H1 (cell line): ENCODE measurements at regions not wholly inside any gene's neighbourhood (a gene's known extent, or its start where the extent isn't known, plus 50 kb on each side); places are given as distances from the start of the nearest gene placed in this dataset.

Experiments
- CTCF ChIA-PET: fragments of 300-600 bp; sonication (Branson Sonifier 250); formaldehyde crosslinking; loops from one replicate; lab custom pipeline; 2021; ENCODE audit not compliant: partially characterized antibody; lab: Charles Lee
- POLR2A ChIA-PET: fragments of 300-600 bp; sonication (Branson Sonifier 250); formaldehyde crosslinking; loops from one replicate; lab custom pipeline; 2021; ENCODE audit warnings: inconsistent platforms; ENCODE audit not compliant: partially characterized antibody; lab: Charles Lee
- DNase-seq, 2 experiments: peaks; one replicate each; pipeline versions ENCODE4 v3.0.0 to v3.0.0-alpha.2; 2010 to 2022; ENCODE audit warnings: low spot score in 2 of 2, low read depth in 1 of 2, mixed read lengths in 1 of 2
- FAIRE-seq: peaks from 2 replicates; lab custom pipeline; 2011; peaks lifted over from hg19 to GRCh38; lab: Jason Lieb, UNC
- H2AFZ ChIP-seq: 2 replicates; pipeline ENCODE4 v1.8.1; 2012; ENCODE audit warnings: low read length, inconsistent platforms
- H2AK5ac ChIP-seq: 2 replicates; pipeline ENCODE4 v1.6.1; 2013; ENCODE audit warnings: low read depth, low read length
- H2BK120ac ChIP-seq: replicated peaks from 2 replicates; pipeline ENCODE3; 2013; ENCODE audit warnings: low read depth, low read length, inconsistent platforms
- H2BK12ac ChIP-seq: 2 replicates; pipeline ENCODE4 v1.6.1; 2013; ENCODE audit warnings: low read depth, low read length
- H2BK15ac ChIP-seq: 2 replicates; pipeline ENCODE4 v1.6.1; 2013; ENCODE audit warnings: low read length
- H2BK20ac ChIP-seq: 2 replicates; pipeline ENCODE4 v1.6.1; 2013; ENCODE audit warnings: low read length
- H2BK5ac ChIP-seq: 2 replicates; pipeline ENCODE4 v1.6.1; 2013; ENCODE audit warnings: low read depth, low read length
- H3K14ac ChIP-seq: 2 replicates; pipeline ENCODE4 v1.6.1; 2013; ENCODE audit warnings: inconsistent platforms; ENCODE audit not compliant: insufficient read length
- H3K18ac ChIP-seq: 2 replicates; pipeline ENCODE4 v1.6.1; 2013; ENCODE audit warnings: low read length; ENCODE audit errors: extremely low read depth
- H3K23ac ChIP-seq: 2 replicates; pipeline ENCODE4 v1.6.1; 2013; ENCODE audit warnings: inconsistent platforms; ENCODE audit not compliant: insufficient read length
- H3K23me2 ChIP-seq: 2 replicates; pipeline ENCODE4 v1.6.1; 2013; ENCODE audit warnings: low read depth, low read length
- H3K27ac ChIP-seq: 2 replicates; pipeline ENCODE4 v1.6.1; 2011; ENCODE audit warnings: low read depth, low read length, inconsistent platforms
- H3K27me3 ChIP-seq, 4 experiments: replicated peaks in 1 of 4; 1 replicate in 1 of 4; 2 replicates in 3 of 4; pipeline versions ENCODE4 v1.6.1 to v1.8.1; 2011 to 2013; ENCODE audit warnings: low read length in 3 of 4, mild to moderate bottlenecking in 3 of 4, inconsistent platforms in 2 of 4, mixed read lengths in 2 of 4, moderate library complexity in 1 of 4; ENCODE audit not compliant: control insufficient read depth in 3 of 4, insufficient read depth in 3 of 4; ENCODE audit errors: extremely low read depth in 1 of 4
- H3K36me3 ChIP-seq, 4 experiments: 2 replicates each; pipeline versions ENCODE4 v1.6.1 to v1.8.1; 2011 to 2013; ENCODE audit warnings: mild to moderate bottlenecking in 4 of 4, low read length in 3 of 4, moderate library complexity in 2 of 4, control low read depth in 1 of 4, inconsistent platforms in 1 of 4; ENCODE audit not compliant: insufficient read depth in 4 of 4, control insufficient read depth in 2 of 4
- H3K4ac ChIP-seq: replicated peaks from 2 replicates; pipeline ENCODE3; 2013; ENCODE audit warnings: low read length, low read depth, mixed read lengths, inconsistent platforms; ENCODE audit not compliant: insufficient read length
- H3K4me1 ChIP-seq, 4 experiments: replicated peaks in 1 of 4; 1 replicate in 1 of 4; 2 replicates in 3 of 4; pipeline versions ENCODE4 v1.6.1 to v1.8.1; 2011 to 2013; ENCODE audit warnings: low read length in 3 of 4, inconsistent platforms in 2 of 4, mixed read lengths in 1 of 4; ENCODE audit not compliant: insufficient read depth in 4 of 4, control insufficient read depth in 3 of 4
- H3K4me2 ChIP-seq, 2 experiments: 2 replicates each; pipeline versions ENCODE4 v1.6.1 to v1.8.1; 2011 to 2013; ENCODE audit warnings: low read depth in 2 of 2, low read length in 2 of 2, control low read depth in 1 of 2, inconsistent platforms in 1 of 2, mild to moderate bottlenecking in 1 of 2; ENCODE audit not compliant: insufficient read depth in 1 of 2
- H3K4me3 ChIP-seq, 4 experiments: fragments of 200-600, 300-600 bp in 1 of 4; sonication (generic), shearing (Covaris generic), sonication (Bioruptor Twin) in 1 of 4; 2 replicates each; pipeline versions ENCODE4 v1.5.1 to v1.8.1; 2011 to 2016; ENCODE audit warnings: low read length in 4 of 4, low read depth in 3 of 4, control low read depth in 2 of 4, inconsistent platforms in 2 of 4, mild to moderate bottlenecking in 2 of 4, mixed read lengths in 1 of 4, moderate library complexity in 1 of 4; ENCODE audit not compliant: insufficient read depth in 2 of 4; ENCODE audit errors: extremely low read depth in 1 of 4
- H3K56ac ChIP-seq: replicated peaks from 2 replicates; pipeline ENCODE3; 2013; ENCODE audit warnings: low read depth, mild to moderate bottlenecking, mixed read lengths, low read length, inconsistent platforms; ENCODE audit not compliant: insufficient read length
- H3K79me1 ChIP-seq: 2 replicates; pipeline ENCODE4 v1.6.1; 2013; ENCODE audit warnings: low read depth, low read length, control low read depth
- H3K79me2 ChIP-seq, 2 experiments: 2 replicates each; pipeline versions ENCODE4 v1.6.1 to v1.8.1; 2012 to 2013; ENCODE audit warnings: low read length in 2 of 2, mild to moderate bottlenecking in 2 of 2, inconsistent platforms in 1 of 2; ENCODE audit not compliant: insufficient read depth in 2 of 2, control insufficient read depth in 1 of 2
- H3K9ac ChIP-seq, 4 experiments: replicated peaks in 1 of 4; 1 replicate in 1 of 4; 2 replicates in 3 of 4; pipeline versions ENCODE4 v1.6.1 to v1.8.1; 2011 to 2013; ENCODE audit warnings: low read depth in 3 of 4, low read length in 3 of 4, control low read depth in 2 of 4, mild to moderate bottlenecking in 2 of 4, moderate library complexity in 2 of 4, inconsistent platforms in 1 of 4; ENCODE audit errors: extremely low read depth in 1 of 4
- H3K9me3 ChIP-seq, 2 experiments: 2 replicates each; pipeline versions ENCODE4 v1.6.1 to v1.8.1; 2012 to 2013; ENCODE audit warnings: mild to moderate bottlenecking in 2 of 2, moderate library complexity in 2 of 2, control low read depth in 1 of 2, inconsistent platforms in 1 of 2, low read depth in 1 of 2, low read length in 1 of 2, mixed read lengths in 1 of 2; ENCODE audit not compliant: insufficient read depth in 2 of 2
- H4K20me1 ChIP-seq, 2 experiments: replicated peaks in 1 of 2; 2 replicates each; pipeline versions ENCODE3 to v1.8.1; 2011 to 2013; ENCODE audit warnings: inconsistent platforms in 2 of 2, low read length in 2 of 2, mild to moderate bottlenecking in 1 of 2; ENCODE audit not compliant: insufficient read depth in 2 of 2, control insufficient read depth in 1 of 2
- H4K5ac ChIP-seq: 2 replicates; pipeline ENCODE4 v1.6.1; 2013; ENCODE audit warnings: low read length, low read depth, mixed read lengths, inconsistent platforms; ENCODE audit not compliant: insufficient read length
- H4K8ac ChIP-seq: 2 replicates; pipeline ENCODE4 v1.8.0; 2013; ENCODE audit warnings: mild to moderate bottlenecking, moderate library complexity, low read length, inconsistent platforms; ENCODE audit not compliant: insufficient read depth; ENCODE audit errors: extremely low read depth
- H4K91ac ChIP-seq: replicated peaks from 2 replicates; pipeline ENCODE3; 2013; ENCODE audit warnings: low read length, mixed read lengths, inconsistent platforms; ENCODE audit not compliant: insufficient read length
- ASH2L ChIP-seq: fragments of 200-600, 300-600 bp; sonication (generic); IDR thresholded peaks from one replicate; pipeline ENCODE4 v1.7.1; 2017; ENCODE audit warnings: low read length
- ATF2 ChIP-seq: IDR thresholded peaks from 2 replicates; pipeline ENCODE4 v1.6.1; 2012; ENCODE audit warnings: low read length, inconsistent platforms
- ATF3 ChIP-seq: IDR thresholded peaks from 2 replicates; pipeline ENCODE4 v1.6.1; 2011; ENCODE audit warnings: low read depth, mild to moderate bottlenecking, low read length; ENCODE audit not compliant: insufficient read depth
- BACH1 ChIP-seq: IDR thresholded peaks from 2 replicates; pipeline ENCODE4 v1.6.1; 2012; ENCODE audit warnings: low read length, improper control_type of control experiment
- EP300 ChIP-seq, 2 experiments: IDR thresholded peaks; 1 replicate in 1 of 2; 2 replicates in 1 of 2; pipeline ENCODE4 v1.6.1; 2011 to 2012; ENCODE audit warnings: low read depth in 2 of 2, low read length in 2 of 2, mild to moderate bottlenecking in 2 of 2, borderline replicate concordance in 1 of 2, inconsistent platforms in 1 of 2, moderate library complexity in 1 of 2
- JUN ChIP-seq: IDR thresholded peaks from 2 replicates; pipeline ENCODE4 v1.6.1; 2011; ENCODE audit warnings: low read depth, mild to moderate bottlenecking, improper control_type of control experiment, low read length
- MAX ChIP-seq: IDR thresholded peaks from 2 replicates; pipeline ENCODE4 v1.6.1; 2012; ENCODE audit warnings: inconsistent platforms
- NRF1 ChIP-seq: IDR thresholded peaks from 2 replicates; pipeline ENCODE4 v1.6.1; 2011; ENCODE audit warnings: mild to moderate bottlenecking, low read depth, low read length, improper control_type of control experiment
- RNF2 ChIP-seq: fragments of 200-900, 300-1000 bp; sonication (generic); IDR thresholded peaks from 2 replicates; pipeline ENCODE4 v1.7.1; 2016; ENCODE audit warnings: borderline replicate concordance, low read depth, mild to moderate bottlenecking, antibody characterized with exemption, low read length; ENCODE audit not compliant: poor library complexity, severe bottlenecking; ENCODE audit errors: missing control alignments
- SP2 ChIP-seq: IDR thresholded peaks from 2 replicates; pipeline ENCODE4 v1.6.1; 2012; ENCODE audit warnings: mild to moderate bottlenecking, low read length, inconsistent platforms
- USF2 ChIP-seq: IDR thresholded peaks from 2 replicates; pipeline ENCODE4 v1.6.1; 2011; ENCODE audit warnings: low read length, improper control_type of control experiment
- WGBS, 2 experiments: shearing (Covaris generic) in 1 of 2; methylation state at CpG; one replicate each; pipeline versions ENCODE4 v1.1.6 to v1.1.7; 2013 to 2015; ENCODE audit warnings: low lambda C conversion rate in 2 of 2, mixed read lengths in 2 of 2, inconsistent platforms in 1 of 2, low coverage in 1 of 2, missing lambda C conversion rate in 1 of 2; ENCODE audit not compliant: insufficient replicate concordance in 2 of 2, insufficient coverage in 1 of 2, insufficient read length in 1 of 2; ENCODE audit errors: extremely low coverage in 1 of 2, missing lambda C conversion rate in 1 of 2; 5-methylcytosine and 5-hydroxymethylcytosine counted together

GRCh38 chr2:212665948-212666347, 127.3 kb upstream of the ERBB4 start:
- DNase-seq = no peak
- Histone ChIP-seq H3K9me3 (no peaks in the 10 kb centered on the region), H3K27me3 (no peaks in the 10 kb centered on the region), H3K23ac (no peak overlapping the region), H2BK12ac (no peak overlapping the region), H3K9ac (no peak overlapping the region), H3K79me1 (no peaks in the 10 kb centered on the region), H2BK5ac (no peak overlapping the region), H3K4ac (no peak overlapping the region), H3K4me1 (no peaks in the 10 kb centered on the region), H3K36me3 (no peaks in the 10 kb centered on the region), H3K79me2 (no peaks in the 10 kb centered on the region), H2BK120ac (no peak overlapping the region), H3K56ac (no peak overlapping the region), H2AFZ (no peak overlapping the region), H3K4me2 (no peak overlapping the region), H3K4me3 (no peak overlapping the region), H4K91ac (no peak overlapping the region), H3K23me2 (no peaks in the 10 kb centered on the region), H3K14ac (no peak overlapping the region), H4K20me1 (no peaks in the 10 kb centered on the region), H4K5ac (no peak overlapping the region), H2BK20ac (no peak overlapping the region), H2BK15ac (no peak overlapping the region), H4K8ac (no peak overlapping the region), H2AK5ac (no peak overlapping the region), H3K18ac (no peak overlapping the region), H3K27ac (no peak overlapping the region)
- FAIRE-seq = no peak
- CTCF ChIA-PET = no interaction called here
- POLR2A ChIA-PET = no interaction called here
- 93% methylated on average over 1 of the region's 1 CpG; no CpG with 5 or more reads in 1 of the 2 experiments for WGBS, 2 experiments
- TF ChIP-seq BACH1 (no peak), NRF1 (no peak), USF2 (no peak), EP300 (IDR thresholded peaks at IDR 0.05; ENCODE audit: borderline replicate concordance in 1 of 2, low read depth in 2 of 2, low read length in 2 of 2) (no peak), ATF3 (no peak), ASH2L (no peak), ATF2 (no peak), JUN (no peak), MAX (no peak), RNF2 (no peak), SP2 (no peak)
